22Rv1 (cell line): ENCODE measurements at regions not wholly inside any gene's neighbourhood (a gene's known extent, or its start where the extent isn't known, plus 50 kb on each side); places are given as distances from the start of the nearest gene placed in this dataset.

ENCODE experiments used
- H3K27ac ChIP-seq: fragments of 450-650 bp; 2 replicates; pipeline ENCODE4 v1.5.1; 2017
- CTCF ChIP-seq: fragments of 450-650 bp; IDR thresholded peaks from 2 replicates; pipeline ENCODE4 v1.5.1; 2017; ENCODE audit warnings: mild to moderate bottlenecking
- ZFX ChIP-seq: fragments of 450-650 bp; IDR thresholded peaks from 2 replicates; pipeline ENCODE4 v1.6.1; 2017; ENCODE audit warnings: antibody characterized with exemption, borderline replicate concordance

- no peak overlapping the region for H3K27ac ChIP-seq
- TF ChIP-seq ZFX: no peak
- no peak for TF ChIP-seq CTCF
Observed at GRCh38 chr20:52270696-52271095, 79.1 kb upstream of the ZFP64 start.

- TF ChIP-seq CTCF (no peak), ZFX (no peak)
Observed at GRCh38 chr20:52270001-52270606, 78.5 kb upstream of the ZFP64 start.

GRCh38 chr20:52269321-52269720 lies 77.7 kb upstream of the ZFP64 start:
- H3K27ac ChIP-seq: no peak overlapping the region
- no peak for TF ChIP-seq CTCF

More at GRCh38 chr20:52270001-52270606, 78.5 kb upstream of the ZFP64 start:
- H3K27ac ChIP-seq: no peak overlapping the region

GRCh38 chr20:52268184-52268749 lies 76.7 kb upstream of the ZFP64 start:
- no peak overlapping the region for H3K27ac ChIP-seq
- no peak for TF ChIP-seq ZFX
- no peak for TF ChIP-seq CTCF

- TF ChIP-seq ZFX (no peak), CTCF (no peak)
- H3K27ac ChIP-seq: no peak overlapping the region
Observed at GRCh38 chr20:52267418-52267817, 75.8 kb upstream of the ZFP64 start.

- TF ChIP-seq CTCF (no peak), ZFX (no peak)
- H3K27ac ChIP-seq: no peak overlapping the region
Observed at GRCh38 chr20:52263757-52264156, 72.2 kb upstream of the ZFP64 start.

- TF ChIP-seq ZFX: no peak
- TF ChIP-seq CTCF: no peak
Observed at GRCh38 chr20:52261792-52262191, 70.2 kb upstream of the ZFP64 start.

More at GRCh38 chr20:52261792-52262191, 70.2 kb upstream of the ZFP64 start:
- H3K27ac ChIP-seq: no peak overlapping the region
